GM23248 (cell line): ENCODE measurements at regions not wholly inside any gene's neighbourhood (a gene's known extent, or its start where the extent isn't known, plus 50 kb on each side); places are given as distances from the start of the nearest gene placed in this dataset.

ENCODE experiments used
- EZH2 ChIP-seq: fragments of 200-600 bp; sonication (generic); IDR thresholded peaks from 2 replicates; pipeline ENCODE4 v1.6.1; 2018; ENCODE audit warnings: antibody characterized with exemption, mild to moderate bottlenecking; ENCODE audit not compliant: insufficient read depth, poor library complexity, severe bottlenecking
- EZH2phosphoT487 ChIP-seq: fragments of 200-600 bp; sonication (generic); IDR thresholded peaks from 2 replicates; pipeline ENCODE4 v1.6.1; 2018; ENCODE audit warnings: antibody characterized with exemption, moderate library complexity, mild to moderate bottlenecking, low read depth; ENCODE audit not compliant: insufficient read depth

DNA sequence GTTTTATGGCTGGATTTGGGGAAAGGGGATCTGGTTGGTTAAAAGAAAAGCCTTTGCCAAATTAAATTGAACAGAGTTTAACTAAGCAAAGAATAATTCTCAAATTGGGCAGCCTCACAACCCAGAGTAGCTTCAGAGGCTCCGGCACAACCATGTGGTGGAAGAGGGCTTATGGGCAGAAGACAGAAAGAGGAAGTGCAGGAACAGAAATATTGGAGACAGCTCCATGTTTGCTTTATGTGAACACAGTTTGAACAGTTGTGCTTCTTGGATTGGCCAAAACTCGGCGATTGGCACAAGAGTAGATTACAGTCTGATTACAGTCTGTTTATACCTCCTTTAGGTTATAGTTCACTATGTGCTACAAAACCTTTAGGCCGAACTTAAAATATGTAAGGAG, 562.7 kb downstream of the TRIML1 start:
- TF ChIP-seq EZH2 (no peak), EZH2phosphoT487 (no peak)
